Gastroesophageal sphincter (tissue), 4 donors: ENCODE measurements at regions not wholly inside any gene's neighbourhood (a gene's known extent, or its start where the extent isn't known, plus 50 kb on each side); places are given as distances from the start of the nearest gene placed in this dataset.

Source experiments
- ATAC-seq: fragments of 150-250 bp; one replicate; pipeline ENCODE4 v1.9.1; 2016; ENCODE audit warnings: mild to moderate bottlenecking, moderate library complexity
- H3K27ac ChIP-seq, 4 donors: fragments of 200-600 bp; sonication (generic) in 3 of 4; 1 replicate in 3 of 4; 2 replicates in 1 of 4; pipeline ENCODE4 v1.5.1; 2016 to 2019
- H3K27me3 ChIP-seq: fragments of 200-600 bp; sonication (generic); one replicate; pipeline ENCODE4 v1.5.1; 2019
- H3K36me3 ChIP-seq, 2 donors: fragments of 200-600 bp; sonication (generic); one replicate each; pipeline ENCODE4 v1.5.1; 2019; ENCODE audit warnings: control low read depth in 1 of 2
- H3K4me1 ChIP-seq, 3 donors: fragments of 200-600 bp; sonication (generic); 1 replicate in 2 of 3; 2 replicates in 1 of 3; pipeline ENCODE4 v1.5.1; 2016 to 2019; ENCODE audit warnings: control low read depth in 2 of 3
- H3K4me3 ChIP-seq, 2 donors: fragments of 200-600 bp; sonication (generic); one replicate each; pipeline ENCODE4 v1.5.1; 2019; ENCODE audit warnings: mild to moderate bottlenecking in 1 of 2, moderate library complexity in 1 of 2
- H3K9me3 ChIP-seq, 3 donors: fragments of 200-600 bp; sonication (generic); one replicate each; pipeline ENCODE4 v1.5.1; 2017 to 2019; ENCODE audit warnings: control low read depth in 2 of 3
- EP300 ChIP-seq: sonication (generic); formaldehyde crosslinking; IDR thresholded peaks from one replicate; pipeline ENCODE4 v1.6.1; 2017; ENCODE audit warnings: antibody characterized with exemption, mild to moderate bottlenecking
- POLR2A ChIP-seq, 2 donors: fragments of 450-650 bp; IDR thresholded peaks; one replicate each; pipeline ENCODE4 v1.6.1; 2017; ENCODE audit warnings: antibody characterized with exemption in 2 of 2, mild to moderate bottlenecking in 2 of 2, moderate library complexity in 1 of 2
- POLR2AphosphoS5 ChIP-seq: sonication (generic); formaldehyde crosslinking; IDR thresholded peaks from one replicate; pipeline ENCODE4 v1.6.1; 2017; ENCODE audit warnings: antibody characterized with exemption
- WGBS, 2 donors: methylation state at CpG; one replicate each; pipeline ENCODE4 v1.1.5; 2018; ENCODE audit warnings: low coverage in 1 of 2; 5-methylcytosine and 5-hydroxymethylcytosine counted together
- small RNA-seq, 4 donors: library from RNA; depleted of rRNA; stranded (forward); fragments of <200 nt; gene quantifications; one replicate each; pipeline ENCODE3, GENCODE V24; 2016
- TF ChIP-seq, protein P1 (sequence below), 4 experiments: fragments of 200-600 bp in 2 of 4; fragments of 450-650 bp in 2 of 4; sonication (generic) in 1 of 4; IDR thresholded peaks; one replicate each; pipeline ENCODE4 v1.5.1; 2017 to 2019; ENCODE audit warnings: antibody characterized with exemption in 4 of 4, mild to moderate bottlenecking in 2 of 4, moderate library complexity in 2 of 4

DNA sequence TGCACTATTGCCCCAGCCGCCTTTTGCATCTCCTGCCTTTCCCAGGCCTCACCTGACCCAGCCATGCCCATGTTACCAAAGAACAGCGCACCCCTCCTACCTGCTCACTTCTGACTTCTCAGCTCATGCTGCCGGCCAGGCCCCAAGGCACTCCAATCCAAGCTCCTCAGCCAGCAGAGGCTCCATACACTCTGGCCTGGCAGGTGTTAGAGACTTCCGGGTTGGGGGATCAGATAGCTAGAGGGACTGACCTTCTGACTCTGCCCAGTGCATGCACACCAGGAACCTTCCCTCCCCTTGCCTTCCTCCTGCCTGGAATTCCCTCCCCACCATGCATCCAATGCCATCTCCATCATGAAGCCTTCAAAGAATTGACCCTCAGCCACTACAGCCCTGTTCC, 56.2 kb upstream of the ZMIZ1 start:
- no peaks in the 10 kb centered on the region for H3K4me1 ChIP-seq
- 100% methylated on average over 1 to 4 of the region's 4 CpGs for WGBS, 2 donors
- H3K4me3 ChIP-seq: no peak overlapping the region
- H3K27me3 ChIP-seq: no peaks in the 10 kb centered on the region
- no peak for TF ChIP-seq EP300
- no peak overlapping the region for H3K27ac ChIP-seq
- peaks cover 0 to under 1% (median 0%) of the 10 kb centered on the region in 3 donors for H3K9me3 ChIP-seq
- no peaks in the 10 kb centered on the region for H3K36me3 ChIP-seq
- ATAC-seq: no peak

DNA sequence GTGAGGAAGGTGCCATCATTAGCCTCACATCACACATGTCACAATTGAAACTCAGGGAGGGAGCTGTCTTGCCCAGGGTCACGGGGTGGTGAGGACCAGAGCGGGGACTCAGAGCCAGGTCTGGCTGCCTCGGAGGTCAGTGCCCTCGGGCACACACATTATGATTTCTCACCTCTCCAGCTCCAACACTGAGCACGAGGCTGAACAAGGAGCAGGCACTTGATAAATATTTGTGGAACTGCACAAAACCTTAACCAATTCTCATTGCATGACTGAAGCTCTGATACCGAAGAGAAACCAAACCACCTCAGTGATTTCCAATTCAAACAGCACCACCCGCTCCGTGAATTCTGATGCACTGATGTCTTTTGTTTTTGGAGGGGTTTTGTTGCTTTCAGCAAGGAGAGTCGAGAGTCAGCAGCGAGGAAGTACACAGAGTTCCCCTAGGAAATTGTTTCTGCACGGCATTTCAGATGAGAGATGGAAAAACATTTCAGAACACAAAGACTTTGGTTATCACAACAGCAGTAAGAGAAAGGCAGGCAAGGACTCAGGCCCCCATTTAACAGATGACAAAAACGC, 55.3 kb upstream of the ZMIZ1 start:
- Histone ChIP-seq H3K27ac (no peak overlapping the region), H3K27me3 (no peaks in the 10 kb centered on the region), H3K36me3 (no peaks in the 10 kb centered on the region), H3K4me1 (no peaks in the 10 kb centered on the region), H3K9me3 (peaks cover 0 to 8% (median 0%) of the 10 kb centered on the region in 3 donors), H3K4me3 (no peak overlapping the region)
- 81 to 91% methylated on average over 7 of the region's 12 CpGs for WGBS, 2 donors
- TF ChIP-seq POLR2AphosphoS5: no peak
- no peak for TF ChIP-seq EP300
- TF ChIP-seq, protein P1, sequence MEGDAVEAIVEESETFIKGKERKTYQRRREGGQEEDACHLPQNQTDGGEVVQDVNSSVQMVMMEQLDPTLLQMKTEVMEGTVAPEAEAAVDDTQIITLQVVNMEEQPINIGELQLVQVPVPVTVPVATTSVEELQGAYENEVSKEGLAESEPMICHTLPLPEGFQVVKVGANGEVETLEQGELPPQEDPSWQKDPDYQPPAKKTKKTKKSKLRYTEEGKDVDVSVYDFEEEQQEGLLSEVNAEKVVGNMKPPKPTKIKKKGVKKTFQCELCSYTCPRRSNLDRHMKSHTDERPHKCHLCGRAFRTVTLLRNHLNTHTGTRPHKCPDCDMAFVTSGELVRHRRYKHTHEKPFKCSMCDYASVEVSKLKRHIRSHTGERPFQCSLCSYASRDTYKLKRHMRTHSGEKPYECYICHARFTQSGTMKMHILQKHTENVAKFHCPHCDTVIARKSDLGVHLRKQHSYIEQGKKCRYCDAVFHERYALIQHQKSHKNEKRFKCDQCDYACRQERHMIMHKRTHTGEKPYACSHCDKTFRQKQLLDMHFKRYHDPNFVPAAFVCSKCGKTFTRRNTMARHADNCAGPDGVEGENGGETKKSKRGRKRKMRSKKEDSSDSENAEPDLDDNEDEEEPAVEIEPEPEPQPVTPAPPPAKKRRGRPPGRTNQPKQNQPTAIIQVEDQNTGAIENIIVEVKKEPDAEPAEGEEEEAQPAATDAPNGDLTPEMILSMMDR (IDR thresholded peaks at IDR 0.05): no peak
- TF ChIP-seq POLR2A (IDR thresholded peaks at IDR 0.05): no peak
- no peak for ATAC-seq

DNA sequence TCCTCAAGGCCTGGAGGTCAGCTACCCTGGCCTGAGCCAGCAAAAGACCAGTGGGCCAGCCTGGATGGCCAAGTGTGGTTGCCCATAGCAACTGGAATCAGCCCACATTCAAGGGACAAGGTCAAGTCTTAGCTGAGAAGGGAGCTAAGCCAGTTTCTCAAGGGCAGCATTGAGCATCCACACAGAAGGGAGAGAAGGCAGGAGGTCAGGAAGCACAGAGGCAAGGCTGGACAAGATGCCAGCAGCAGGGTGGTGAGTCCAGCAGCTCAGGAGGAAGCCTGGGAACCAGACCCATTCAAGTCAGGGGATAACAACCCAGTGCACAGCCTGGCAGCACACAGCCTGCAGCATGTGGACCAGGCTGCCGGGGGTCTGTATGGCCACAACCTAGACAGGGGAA, 54.0 kb upstream of the ZMIZ1 start:
- no peaks in the 10 kb centered on the region for H3K36me3 ChIP-seq
- no peak for TF ChIP-seq EP300
- TF ChIP-seq, protein P1 (IDR thresholded peaks at IDR 0.05): no peak
- TF ChIP-seq POLR2A (IDR thresholded peaks at IDR 0.05): no peak
- no peak for TF ChIP-seq POLR2AphosphoS5
- no peaks in the 10 kb centered on the region for H3K27me3 ChIP-seq
- WGBS, 2 donors: 100% methylated on average over 1 of the region's 1 CpG; no CpG with 5 or more reads in 1 of the 2 donors
- no peak for ATAC-seq
- no peak overlapping the region for H3K27ac ChIP-seq
- H3K9me3 ChIP-seq: peaks cover 0 to 8% (median 0%) of the 10 kb centered on the region in 3 donors
- no peak overlapping the region for H3K4me3 ChIP-seq
- H3K4me1 ChIP-seq: no peaks in the 10 kb centered on the region

DNA sequence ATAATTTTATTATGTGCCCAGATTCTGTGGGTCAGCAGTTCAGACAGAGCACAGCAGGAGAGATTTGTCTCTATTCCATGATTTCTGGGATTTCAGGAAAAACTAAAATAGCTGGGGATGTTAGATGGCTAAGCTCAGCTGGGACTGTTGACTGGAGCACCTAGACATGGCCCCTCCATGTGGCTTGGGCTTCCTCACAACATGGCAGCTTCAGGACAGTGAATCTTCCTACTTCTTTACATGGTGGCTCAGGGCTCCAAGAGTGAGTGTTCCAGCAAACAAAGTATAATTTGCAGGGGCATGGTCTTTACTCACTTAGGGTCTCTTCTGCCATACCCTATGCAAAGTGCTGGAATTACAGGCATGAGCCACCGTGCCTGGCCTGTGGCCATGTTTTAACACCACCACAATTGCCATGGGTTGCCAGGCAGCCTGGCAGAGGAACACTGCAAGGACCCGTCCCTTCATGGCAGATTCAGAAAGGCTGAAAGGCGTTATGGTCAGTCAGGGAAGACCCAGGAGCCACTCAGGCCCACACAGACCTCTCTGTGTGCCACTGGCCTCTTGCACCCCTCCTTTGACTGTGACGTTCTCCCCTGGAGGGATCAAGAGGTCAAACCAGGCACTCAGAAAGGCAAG, 50.8 kb upstream of the ZMIZ1 start:
- ATAC-seq: no peak
- H3K27ac ChIP-seq: no peak overlapping the region

DNA sequence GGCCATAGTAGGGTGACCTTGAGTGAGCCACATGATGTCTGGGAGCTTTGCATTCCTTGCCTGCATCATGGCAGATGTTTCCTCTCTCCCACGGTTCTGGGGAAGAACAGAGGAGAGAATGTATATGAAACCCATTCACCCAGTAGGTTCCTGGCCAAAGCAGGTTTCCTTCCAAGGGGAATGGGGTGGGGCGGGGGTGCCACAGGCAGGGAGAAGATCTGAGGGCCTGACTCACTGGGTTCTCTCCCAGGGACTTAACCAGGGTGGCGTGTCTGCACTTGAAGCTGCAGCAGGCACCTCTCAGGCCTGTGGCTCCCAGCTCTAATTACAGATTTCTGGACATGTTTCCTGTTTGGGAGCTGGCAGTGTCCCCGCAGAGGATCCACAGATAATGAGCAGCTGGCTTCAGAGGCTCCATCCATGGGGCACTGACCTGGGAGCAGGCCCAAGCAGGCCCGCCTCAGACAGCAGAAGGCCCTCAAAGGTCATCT, 50.2 kb upstream of the ZMIZ1 start:
- no peaks in the 10 kb centered on the region for H3K36me3 ChIP-seq
- H3K4me3 ChIP-seq: no peak overlapping the region
- no peak for TF ChIP-seq POLR2AphosphoS5
- TF ChIP-seq EP300: no peak
- no peak for TF ChIP-seq POLR2A (IDR thresholded peaks at IDR 0.05)
- TF ChIP-seq, protein P1 (IDR thresholded peaks at IDR 0.05): no peak
- H3K27me3 ChIP-seq: no peaks in the 10 kb centered on the region
- peaks cover 0 to 8% (median 0%) of the 10 kb centered on the region in 3 donors for H3K9me3 ChIP-seq
- WGBS, 2 donors: 90% methylated on average over 2 of the region's 5 CpGs; no CpG with 5 or more reads in 1 of the 2 donors
- ATAC-seq: no peak
- peaks cover 0 to 11% (median 3%) of the 10 kb centered on the region in 3 donors for H3K4me1 ChIP-seq
- H3K27ac ChIP-seq: no peak overlapping the region

More for the DNA sequence above, 50.8 kb upstream of the ZMIZ1 start:
- H3K27me3 ChIP-seq: no peaks in the 10 kb centered on the region
- H3K36me3 ChIP-seq: no peaks in the 10 kb centered on the region
- H3K4me3 ChIP-seq: no peak overlapping the region
- TF ChIP-seq EP300: no peak
- no peak for TF ChIP-seq POLR2AphosphoS5
- no peak for TF ChIP-seq POLR2A (IDR thresholded peaks at IDR 0.05)
- TF ChIP-seq, protein P1 (IDR thresholded peaks at IDR 0.05): no peak
- peaks cover 0 to 6% (median 0%) of the 10 kb centered on the region in 3 donors for H3K4me1 ChIP-seq
- WGBS, 2 donors: no CpG with 5 or more reads among the region's 4 CpGs
- peaks cover 0 to 8% (median 0%) of the 10 kb centered on the region in 3 donors for H3K9me3 ChIP-seq

Small RNAs in the stretch of these regions (small RNA-seq; reads per million reads assigned to genes)
- 0 reads per million in 4 donors for gene RF00056
